Esophagus (tissue), 2 donors: ENCODE measurements at regions not wholly inside any gene's neighbourhood (a gene's known extent, or its start where the extent isn't known, plus 50 kb on each side); places are given as distances from the start of the nearest gene placed in this dataset.

Experiments
- H3K27ac ChIP-seq, 2 donors: one replicate each; pipeline ENCODE4 v1.5.1; 2013; ENCODE audit warnings: low read depth in 2 of 2, mild to moderate bottlenecking in 2 of 2, inconsistent platforms in 1 of 2, low read length in 1 of 2, moderate library complexity in 1 of 2
- H3K27me3 ChIP-seq, 2 donors: one replicate each; pipeline ENCODE4 v1.6.1; 2013; ENCODE audit warnings: low read length in 2 of 2, control low read depth in 1 of 2, mild to moderate bottlenecking in 1 of 2; ENCODE audit not compliant: insufficient read depth in 2 of 2, control insufficient read depth in 1 of 2
- H3K36me3 ChIP-seq, 2 donors: one replicate each; pipeline ENCODE4 v1.6.1; 2013; ENCODE audit warnings: low read length in 1 of 2; ENCODE audit not compliant: control insufficient read depth in 2 of 2, insufficient read depth in 2 of 2
- H3K4me1 ChIP-seq, 2 donors: one replicate each; pipeline ENCODE4 v1.6.1; 2013; ENCODE audit warnings: low read length in 1 of 2; ENCODE audit not compliant: control insufficient read depth in 2 of 2, insufficient read depth in 2 of 2
- H3K4me3 ChIP-seq, 2 donors: one replicate each; pipeline ENCODE4 v1.5.1; 2013; ENCODE audit warnings: low read length in 2 of 2, mild to moderate bottlenecking in 2 of 2, low read depth in 1 of 2, moderate library complexity in 1 of 2
- H3K9me3 ChIP-seq, 2 donors: one replicate each; pipeline ENCODE4 v1.6.1; 2013; ENCODE audit warnings: mild to moderate bottlenecking in 2 of 2, low read depth in 1 of 2, low read length in 1 of 2, moderate library complexity in 1 of 2; ENCODE audit not compliant: control insufficient read depth in 2 of 2, insufficient read depth in 1 of 2
- WGBS, 2 donors: extraction: QIAGEN DNeasy Blood & Tissue Kit; methylation state at CpG; one replicate each; pipeline ENCODE4 v1.1.7; 2013; 5-methylcytosine and 5-hydroxymethylcytosine counted together
- donor health status: healthy with polysubstance abuse.
- donor health status: Bipolar disorder and iron deficiency.

DNA sequence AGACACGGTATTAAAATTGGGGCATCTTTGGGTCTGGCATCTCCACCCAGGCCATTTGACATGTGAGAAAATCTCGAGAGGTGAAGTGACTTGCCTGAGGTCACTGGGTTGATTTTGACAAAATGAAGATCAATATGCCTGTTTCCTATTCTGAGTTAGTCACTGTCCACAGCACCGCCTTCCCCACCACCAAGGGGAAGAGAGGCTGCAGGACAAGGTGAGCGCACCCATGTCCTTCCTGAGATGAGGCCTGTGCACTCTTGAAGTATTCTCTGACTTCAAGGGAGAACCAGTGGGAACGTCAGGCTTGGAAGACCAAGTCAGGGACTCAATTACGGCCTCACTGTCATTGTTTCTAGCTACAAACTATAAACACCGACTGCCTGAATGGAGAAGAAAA is 49.9 kb upstream of the WSB1 start:
- H3K4me3 ChIP-seq: no peak overlapping the region
- H3K36me3 ChIP-seq: no peaks in the 10 kb centered on the region
- H3K27ac ChIP-seq: peak overlapping the region; percentile 63 to 95
- peaks cover 0 to 21% of the 10 kb centered on the region in 2 donors for H3K4me1 ChIP-seq
- no peaks in the 10 kb centered on the region for H3K9me3 ChIP-seq
- 91 to 93% methylated on average over 7 of the region's 7 CpGs for WGBS, 2 donors
- H3K27me3 ChIP-seq: no peaks in the 10 kb centered on the region
